HG03439 (cell line): ENCODE measurements at regions not wholly inside any gene's neighbourhood (a gene's known extent, or its start where the extent isn't known, plus 50 kb on each side); places are given as distances from the start of the nearest gene placed in this dataset.

Experiments
- ATAC-seq: cut with Tn5 transposase; IDR thresholded peaks from one replicate; pipeline ENCODE4 v1.9.1; 2021; ENCODE audit warnings: mild to moderate bottlenecking, moderate library complexity; ENCODE audit not compliant: unreplicated experiment

DNA sequence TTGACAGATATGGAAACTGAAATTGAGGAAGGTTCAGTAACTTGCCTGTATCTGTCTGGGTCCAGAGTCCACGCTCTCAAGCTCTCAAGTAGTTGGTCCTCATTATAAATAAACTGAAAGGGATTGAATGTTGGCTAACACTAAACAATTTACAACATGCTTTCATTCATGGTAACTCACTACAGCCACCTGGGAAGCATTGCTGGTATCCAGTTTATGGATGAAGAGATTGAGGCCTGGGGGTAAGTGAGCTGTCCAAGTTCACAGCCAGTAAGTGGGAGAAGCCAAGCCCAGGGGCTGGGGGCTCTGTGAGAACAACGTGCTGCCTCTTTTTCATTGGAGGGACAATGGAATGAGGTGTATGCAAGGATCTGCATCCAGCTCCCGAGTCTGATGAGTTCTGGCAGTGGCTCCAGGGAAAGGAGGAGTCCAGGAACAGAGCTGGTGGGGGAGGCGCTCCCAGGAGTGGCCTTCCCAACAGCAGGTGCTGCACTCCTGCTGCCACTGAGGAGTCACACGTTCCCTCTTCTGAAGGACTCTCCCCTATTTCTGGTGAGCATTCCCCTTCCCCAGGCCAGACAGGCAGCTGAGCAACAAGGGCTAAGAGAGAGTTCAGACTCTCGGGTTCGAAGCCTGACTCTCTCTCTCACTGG is 175.8 kb downstream of the CSNK2A3 start:
- no peak for ATAC-seq

DNA sequence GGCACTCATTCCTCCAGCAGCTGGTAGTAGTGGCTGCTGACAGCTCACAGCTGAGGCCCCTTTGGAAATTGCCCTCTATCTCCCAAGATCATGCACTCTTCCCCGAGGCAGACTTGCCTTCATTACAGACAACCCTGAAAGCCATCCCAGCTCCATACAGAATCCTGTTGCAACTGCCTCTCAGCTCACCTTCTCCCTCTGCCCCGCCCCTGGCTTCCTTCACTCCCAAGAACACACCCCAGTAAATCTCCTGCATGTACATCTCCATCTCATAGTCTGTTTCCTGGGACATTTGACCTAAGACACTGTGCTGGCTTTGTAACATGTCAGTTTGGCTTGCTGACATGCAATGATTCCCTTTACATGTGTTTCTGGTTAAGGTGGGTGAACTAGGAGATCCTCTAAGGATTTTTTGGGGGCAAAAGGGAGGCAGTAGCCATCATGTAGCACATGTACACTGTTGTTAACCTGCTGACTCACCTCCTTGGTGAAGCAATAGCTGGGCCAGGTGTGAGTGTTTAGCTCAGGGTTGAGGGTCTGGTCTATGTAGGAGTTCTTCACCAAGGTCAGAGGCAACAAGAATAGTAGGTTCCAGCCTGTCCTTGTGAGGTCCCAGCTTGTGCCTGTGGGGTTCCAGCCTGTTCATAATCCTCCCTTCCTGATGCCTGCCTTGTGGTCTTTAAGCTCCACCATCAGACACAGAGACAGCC is 179.6 kb downstream of the CSNK2A3 start:
- ATAC-seq: no peak

- ATAC-seq: peak; percentile 98
Measured at GRCh38 chr11:11171854-11172253, 181.2 kb downstream of the CSNK2A3 start.

GRCh38 chr11:11171285-11171684 is 181.8 kb downstream of the CSNK2A3 start:
- ATAC-seq: no peak

GRCh38 chr11:11170352-11171084 is 182.5 kb downstream of the CSNK2A3 start:
- no peak for ATAC-seq

- peak; percentile 33 for ATAC-seq
Measured at GRCh38 chr11:11169715-11170351, 183.2 kb downstream of the CSNK2A3 start.

GRCh38 chr11:11167806-11168205 is 185.2 kb downstream of the CSNK2A3 start:
- no peak for ATAC-seq

DNA sequence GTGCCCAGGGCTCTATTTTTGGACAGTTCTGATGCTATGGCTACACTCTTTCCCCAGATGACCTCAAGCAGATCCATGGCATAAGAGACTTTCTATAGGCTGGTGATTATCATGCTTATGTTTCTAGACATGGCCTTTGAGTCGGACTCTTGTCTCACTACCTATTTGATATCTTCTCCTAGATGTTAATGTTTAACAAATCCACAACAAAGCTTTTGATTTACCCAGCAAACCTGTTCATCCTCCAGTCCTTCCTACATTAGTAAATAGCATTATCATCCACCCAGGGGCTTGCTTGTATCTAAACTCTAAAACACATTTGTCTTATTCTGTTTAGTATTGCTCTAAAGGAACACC is 188.7 kb downstream of the CSNK2A3 start:
- ATAC-seq: no peak

- no peak for ATAC-seq
Measured at GRCh38 chr11:11163669-11164333, 189.2 kb downstream of the CSNK2A3 start.

- no peak for ATAC-seq
Measured at GRCh38 chr11:11163236-11163635, 189.8 kb downstream of the CSNK2A3 start.

DNA sequence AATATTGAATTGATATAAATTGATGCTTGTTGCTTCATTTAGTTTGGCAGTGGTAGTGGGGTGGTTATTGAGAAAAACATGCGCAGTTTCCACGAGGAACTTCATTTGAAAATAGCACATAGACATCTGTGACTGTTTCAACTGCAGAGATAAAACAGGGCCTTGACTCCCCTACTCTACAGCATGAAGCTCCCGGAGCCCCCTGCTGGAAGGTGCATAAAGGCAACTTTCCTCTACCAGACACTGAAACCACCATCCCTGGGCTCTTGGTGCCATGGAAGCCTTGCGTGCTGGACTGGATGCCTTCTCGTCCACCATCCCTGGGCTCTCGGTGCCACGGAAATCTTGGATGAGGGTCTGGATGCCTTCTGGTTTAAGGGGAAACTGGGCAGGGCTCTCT is 195.9 kb downstream of the CSNK2A3 start:
- no peak for ATAC-seq

DNA sequence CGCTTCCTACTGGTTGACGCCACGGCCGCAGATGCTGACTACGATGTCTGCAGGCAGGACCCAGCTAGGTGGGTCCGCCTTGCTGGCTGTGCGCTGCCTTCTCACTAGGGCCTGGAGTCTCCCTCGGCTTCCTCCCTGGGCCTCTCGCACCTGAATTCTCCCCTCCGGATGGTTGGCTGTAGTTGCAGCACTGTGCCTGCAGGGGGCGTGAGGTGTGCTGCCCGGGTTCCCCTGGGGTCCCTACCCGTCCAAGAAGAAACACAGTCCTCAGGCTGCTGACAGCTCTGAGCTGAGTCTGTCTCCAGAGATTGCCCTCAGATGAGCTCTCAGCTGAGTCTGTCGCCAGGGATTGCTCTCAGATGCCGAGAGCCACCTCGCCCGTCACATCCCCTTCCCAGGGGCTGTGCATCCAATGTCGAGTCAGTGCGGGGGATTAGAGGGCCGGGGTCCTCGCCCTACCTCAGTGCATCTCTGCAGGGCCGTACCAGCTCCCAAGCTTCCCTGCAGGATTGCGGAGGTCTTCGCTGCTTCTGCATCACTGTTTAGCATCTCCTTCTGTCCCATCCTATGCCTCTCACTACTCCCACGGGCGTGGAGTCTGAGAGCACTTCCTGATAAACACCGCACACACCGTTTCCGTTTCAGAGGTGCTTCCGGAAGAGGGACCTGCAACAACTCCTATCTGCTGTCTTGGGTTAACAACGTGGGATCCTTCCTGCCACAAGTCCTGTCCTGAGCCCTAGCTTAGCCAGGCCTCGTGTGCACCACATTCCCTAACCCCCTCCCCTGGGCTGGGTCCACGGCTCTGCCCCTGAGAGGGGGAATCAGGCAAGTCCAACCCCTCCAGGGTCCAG is 196.9 kb downstream of the CSNK2A3 start:
- no peak for ATAC-seq

GRCh38 chr11:11152877-11153276 is 200.2 kb downstream of the CSNK2A3 start:
- no peak for ATAC-seq

DNA sequence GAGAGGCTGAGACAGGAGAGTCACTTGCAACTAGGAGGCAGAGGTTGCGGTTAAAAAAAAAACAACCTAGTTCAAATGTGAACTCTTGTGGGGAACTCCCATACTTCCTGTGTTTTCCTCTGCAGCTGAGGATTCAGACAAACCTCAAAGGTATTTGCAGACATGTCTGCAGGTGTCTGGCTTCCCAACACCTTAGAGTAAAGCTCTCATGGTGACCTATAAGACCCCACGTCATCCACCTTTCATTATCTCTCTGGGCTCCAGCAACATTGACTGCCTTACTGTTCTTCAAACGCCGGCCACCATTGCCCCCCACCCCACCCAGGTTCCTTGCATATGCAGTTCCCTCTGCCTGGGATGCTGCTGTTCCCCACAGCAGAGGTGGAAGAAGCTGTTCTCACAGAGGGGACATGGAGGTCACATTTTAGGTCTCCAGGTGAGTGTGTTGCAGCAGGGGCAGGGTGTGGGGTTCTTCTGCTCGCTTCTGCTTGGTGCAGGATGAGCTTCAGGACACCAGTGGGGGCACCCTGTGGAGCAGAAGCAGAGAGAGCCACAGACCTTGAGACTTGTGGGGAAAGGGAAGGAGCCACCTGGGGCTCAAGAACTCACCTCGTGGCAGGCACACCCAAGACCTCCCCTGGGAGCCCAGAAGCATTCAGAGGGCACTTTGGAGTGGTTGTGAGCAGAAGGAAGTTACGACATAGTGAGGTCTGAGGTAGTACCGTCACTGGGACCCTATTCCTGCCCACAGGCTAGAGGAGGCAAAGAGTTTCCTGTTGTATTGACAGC is 203.2 kb downstream of the CSNK2A3 start:
- no peak for ATAC-seq

DNA sequence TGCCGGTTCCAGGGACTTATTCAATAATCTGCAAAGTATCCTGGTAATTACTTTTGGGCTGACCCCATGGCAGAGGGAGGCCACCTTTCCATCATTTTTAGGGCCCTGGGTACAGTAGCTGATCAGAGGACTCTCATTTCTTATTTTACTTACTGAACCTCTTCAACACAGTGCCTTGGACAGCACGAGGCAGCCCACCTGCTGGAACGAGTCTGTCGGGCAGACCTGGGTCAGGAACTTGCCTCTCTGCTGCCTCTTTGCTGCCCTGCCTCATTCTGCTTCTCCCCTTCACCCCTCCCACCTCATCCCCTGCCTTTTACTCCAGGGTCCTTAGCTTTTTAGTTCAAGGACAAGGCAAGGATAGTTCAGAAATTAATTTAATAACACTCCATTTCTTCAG is 204.5 kb downstream of the CSNK2A3 start:
- ATAC-seq: no peak

- no peak for ATAC-seq
Measured at GRCh38 chr11:11148104-11148509, 204.9 kb downstream of the CSNK2A3 start.

DNA sequence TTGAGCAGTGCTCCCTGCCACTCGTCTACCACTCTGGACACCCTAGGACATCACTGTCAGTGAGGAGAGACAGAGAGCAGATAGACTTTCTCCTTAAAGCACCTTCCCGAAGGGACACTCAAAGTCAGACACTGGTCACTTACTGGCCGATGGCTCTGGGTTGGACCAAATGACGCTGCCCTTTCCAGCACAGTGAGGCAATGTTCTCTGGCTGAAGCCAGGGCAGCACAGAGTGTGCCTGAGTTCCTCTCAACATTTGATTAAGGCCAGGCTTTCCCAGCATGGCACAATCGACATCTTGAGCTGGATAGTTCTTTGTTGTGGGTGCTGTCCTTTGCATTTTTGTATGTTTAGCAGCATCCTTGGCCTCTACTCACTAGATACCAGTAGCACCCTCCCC is 206.2 kb downstream of the CSNK2A3 start:
- no peak for ATAC-seq

DNA sequence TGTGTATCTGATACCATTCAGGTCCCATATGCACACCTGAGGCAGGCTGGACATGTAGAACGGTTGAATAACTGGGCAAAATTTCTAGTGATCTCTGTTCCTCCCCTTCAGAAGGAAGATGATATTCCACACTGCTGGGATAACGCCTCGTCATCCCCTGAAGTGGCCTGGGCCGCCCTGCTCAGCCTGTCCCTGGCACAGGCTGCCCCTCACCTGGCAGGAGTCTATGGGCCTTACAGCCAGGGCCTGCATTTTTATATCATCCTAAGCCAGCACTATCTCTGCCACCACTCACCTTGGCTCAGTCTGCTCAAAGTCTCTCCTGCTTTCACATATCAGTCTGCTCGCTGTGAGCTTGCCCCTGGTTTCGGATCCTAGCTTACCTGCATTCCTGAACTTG is 209.2 kb downstream of the CSNK2A3 start:
- no peak for ATAC-seq

DNA sequence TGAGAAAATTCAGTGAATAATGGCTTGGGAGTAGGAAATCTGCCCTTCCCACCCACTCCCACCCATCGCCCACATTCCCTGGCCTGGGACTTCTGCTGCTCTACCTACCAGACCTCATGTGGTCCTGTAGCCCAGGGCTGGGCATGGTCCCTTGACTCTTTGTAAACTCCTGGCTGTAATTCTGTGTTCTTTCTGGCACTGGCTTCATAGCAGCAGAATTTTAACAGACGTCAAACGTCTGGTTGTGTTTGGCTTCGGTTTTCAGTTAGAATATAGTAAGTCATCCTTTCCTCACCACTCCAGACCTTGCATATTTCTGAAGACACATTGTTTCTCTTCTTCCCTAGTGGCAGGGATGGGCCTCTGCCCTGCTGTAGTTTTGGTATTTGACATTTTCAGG is 210.6 kb downstream of the CSNK2A3 start:
- ATAC-seq: no peak
